Glomerular endothelial cell (primary cell): ENCODE measurements at regions not wholly inside any gene's neighbourhood (a gene's known extent, or its start where the extent isn't known, plus 50 kb on each side); places are given as distances from the start of the nearest gene placed in this dataset.

ENCODE experiments used
- DNase-seq: peaks from one replicate; pipeline ENCODE4 v3.0.0-alpha.2; 2011; ENCODE audit warnings: low read depth, low spot score; ENCODE audit errors: extremely low read depth

GRCh38 chr17:71395901-71396300 lies 724.9 kb upstream of the SOX9 start:
- no peak for DNase-seq

- DNase-seq = no peak
Observed at GRCh38 chr17:71396711-71397110, 724.1 kb upstream of the SOX9 start.

GRCh38 chr17:71398025-71398424 lies 722.8 kb upstream of the SOX9 start:
- no peak for DNase-seq

- DNase-seq = no peak
Observed at GRCh38 chr17:71398800-71399219, 722.0 kb upstream of the SOX9 start.

GRCh38 chr17:71399221-71399620 lies 721.6 kb upstream of the SOX9 start:
- no peak for DNase-seq

- DNase-seq = no peak
Observed at GRCh38 chr17:71399649-71400048, 721.2 kb upstream of the SOX9 start.

- no peak for DNase-seq
Observed at GRCh38 chr17:71402007-71402406, 718.8 kb upstream of the SOX9 start.

GRCh38 chr17:71402661-71403141 lies 718.1 kb upstream of the SOX9 start:
- no peak for DNase-seq

- no peak for DNase-seq
Observed at GRCh38 chr17:71405101-71405500, 715.7 kb upstream of the SOX9 start.

- no peak for DNase-seq
Observed at GRCh38 chr17:71407981-71408380, 712.8 kb upstream of the SOX9 start.

GRCh38 chr17:71409137-71409536 lies 711.7 kb upstream of the SOX9 start:
- DNase-seq = no peak

- DNase-seq = no peak
Observed at GRCh38 chr17:71409712-71410111, 711.1 kb upstream of the SOX9 start.

GRCh38 chr17:71412803-71413202 lies 708.0 kb upstream of the SOX9 start:
- DNase-seq = no peak

GRCh38 chr17:71413935-71414334 lies 706.9 kb upstream of the SOX9 start:
- DNase-seq = no peak

GRCh38 chr17:71417142-71417541 lies 703.7 kb upstream of the SOX9 start:
- no peak for DNase-seq

- no peak for DNase-seq
Observed at GRCh38 chr17:71422968-71423367, 697.9 kb upstream of the SOX9 start.

- DNase-seq = no peak
Observed at GRCh38 chr17:71423871-71424546, 696.8 kb upstream of the SOX9 start.

- DNase-seq = no peak
Observed at GRCh38 chr17:71427801-71428200, 693.0 kb upstream of the SOX9 start.

GRCh38 chr17:71428897-71429296 lies 691.9 kb upstream of the SOX9 start:
- DNase-seq = no peak

- no peak for DNase-seq
Observed at GRCh38 chr17:71430281-71430680, 690.5 kb upstream of the SOX9 start.

GRCh38 chr17:71431146-71431545 lies 689.7 kb upstream of the SOX9 start:
- no peak for DNase-seq

GRCh38 chr17:71432378-71433315 lies 688.2 kb upstream of the SOX9 start:
- DNase-seq = no peak
